NCI-H2029 (cell line): ENCODE measurements at regions not wholly inside any gene's neighbourhood (a gene's known extent, or its start where the extent isn't known, plus 50 kb on each side); places are given as distances from the start of the nearest gene placed in this dataset.
"Not testable (repeated sequence)": the region's sequence is repeated elsewhere in the genome, so short reads cannot be mapped to it uniquely, and the experiment has no call there.

Experiments
- DNase-seq: peaks from one replicate; lab custom pipeline; 2025; lab: John Stamatoyannopoulos, UW

GRCh38 chr12:19666070-19666469, 226.8 kb downstream of the AEBP2 start:
- DNase-seq = no peak

- DNase-seq = no peak
These were observed 230.5 kb downstream of the AEBP2 start for GRCh38 chr12:19669793-19670192.

- DNase-seq = no peak
These were observed 232.4 kb downstream of the AEBP2 start for GRCh38 chr12:19671695-19672094.

- no peak for DNase-seq
These were observed 235.1 kb downstream of the AEBP2 start for GRCh38 chr12:19674437-19674836.

GRCh38 chr12:19675361-19675760, 236.1 kb downstream of the AEBP2 start:
- no peak for DNase-seq

GRCh38 chr12:19678501-19678900, 239.2 kb downstream of the AEBP2 start:
- DNase-seq = not testable (repeated sequence)

GRCh38 chr12:19681007-19681406, 241.7 kb downstream of the AEBP2 start:
- DNase-seq = no peak

GRCh38 chr12:19683178-19683927, 244.1 kb downstream of the AEBP2 start:
- no peak for DNase-seq

- no peak for DNase-seq
These were observed 248.1 kb downstream of the AEBP2 start for GRCh38 chr12:19687371-19687770.

- DNase-seq = peak; percentile 51
These were observed 249.2 kb downstream of the AEBP2 start for GRCh38 chr12:19688532-19688931.

- DNase-seq = no peak
These were observed 249.9 kb downstream of the AEBP2 start for GRCh38 chr12:19689226-19689625.

- peak; percentile 90 for DNase-seq
These were observed 250.6 kb downstream of the AEBP2 start for GRCh38 chr12:19689801-19690472.

- DNase-seq = no peak
These were observed 252.8 kb downstream of the AEBP2 start for GRCh38 chr12:19692091-19692490.

- DNase-seq = no peak
These were observed 253.3 kb downstream of the AEBP2 start for GRCh38 chr12:19692566-19692965.

GRCh38 chr12:19694627-19695026, 255.3 kb downstream of the AEBP2 start:
- no peak for DNase-seq

GRCh38 chr12:19695244-19696098, 256.2 kb downstream of the AEBP2 start:
- no peak for DNase-seq

- DNase-seq = no peak
These were observed 261.7 kb downstream of the AEBP2 start for GRCh38 chr12:19700969-19701368.

- no peak for DNase-seq
These were observed 265.7 kb downstream of the AEBP2 start for GRCh38 chr12:19704966-19705365.

- DNase-seq = no peak
These were observed 267.6 kb downstream of the AEBP2 start for GRCh38 chr12:19706936-19707335.

- no peak for DNase-seq
These were observed 268.7 kb downstream of the AEBP2 start for GRCh38 chr12:19707948-19708409.

- no peak for DNase-seq
These were observed 270.6 kb downstream of the AEBP2 start for GRCh38 chr12:19709889-19710288.
